NCI-H128 (cell line): ENCODE measurements at regions not wholly inside any gene's neighbourhood (a gene's known extent, or its start where the extent isn't known, plus 50 kb on each side); places are given as distances from the start of the nearest gene placed in this dataset.

ENCODE experiments used
- DNase-seq: peaks from one replicate; lab custom pipeline; 2025; ENCODE audit not compliant: unreplicated experiment; lab: John Stamatoyannopoulos, UW

DNA sequence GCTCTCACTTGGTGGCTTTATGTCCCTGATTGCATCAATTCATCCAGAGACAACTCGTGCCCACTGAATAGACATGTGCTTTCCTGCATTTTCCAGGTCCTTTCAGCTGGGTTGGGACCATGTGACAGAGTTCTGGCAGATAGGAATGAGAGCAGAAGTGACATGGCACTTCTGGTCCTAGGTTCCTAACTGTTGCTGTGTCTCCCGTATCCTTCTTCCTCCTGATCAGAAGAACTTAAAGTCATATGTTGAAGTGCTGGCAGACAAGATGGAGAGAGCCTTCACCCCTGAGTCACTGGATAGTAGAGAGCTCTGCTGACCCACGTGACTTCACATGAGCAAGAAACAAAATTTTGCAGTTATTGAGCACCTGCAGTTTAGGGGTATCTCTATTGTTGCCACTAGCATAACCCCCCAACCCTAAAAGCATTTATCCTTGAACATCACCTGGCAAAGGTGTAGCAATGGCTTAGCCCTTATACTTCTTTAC lies 80.0 kb downstream of the NREP start:
- no peak for DNase-seq

DNA sequence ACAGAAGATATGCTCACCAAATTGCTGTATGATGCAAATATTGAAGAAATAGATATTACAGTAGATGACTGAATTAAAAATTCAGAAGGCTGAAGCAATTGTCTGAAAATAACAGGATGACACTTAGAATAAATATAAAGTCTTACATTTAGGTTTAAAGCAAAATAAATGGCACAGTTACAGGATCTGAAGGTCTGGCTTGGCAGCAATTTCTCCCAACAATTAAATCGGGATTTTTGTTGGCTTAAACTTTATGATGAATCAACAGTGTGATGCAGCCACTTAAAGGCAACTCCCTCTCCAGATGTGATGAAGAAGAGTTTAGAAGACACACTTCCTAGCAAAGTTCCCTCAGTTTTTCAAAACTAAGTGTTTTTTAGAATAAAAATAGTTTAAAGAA lies 80.5 kb downstream of the NREP start:
- no peak for DNase-seq

DNA sequence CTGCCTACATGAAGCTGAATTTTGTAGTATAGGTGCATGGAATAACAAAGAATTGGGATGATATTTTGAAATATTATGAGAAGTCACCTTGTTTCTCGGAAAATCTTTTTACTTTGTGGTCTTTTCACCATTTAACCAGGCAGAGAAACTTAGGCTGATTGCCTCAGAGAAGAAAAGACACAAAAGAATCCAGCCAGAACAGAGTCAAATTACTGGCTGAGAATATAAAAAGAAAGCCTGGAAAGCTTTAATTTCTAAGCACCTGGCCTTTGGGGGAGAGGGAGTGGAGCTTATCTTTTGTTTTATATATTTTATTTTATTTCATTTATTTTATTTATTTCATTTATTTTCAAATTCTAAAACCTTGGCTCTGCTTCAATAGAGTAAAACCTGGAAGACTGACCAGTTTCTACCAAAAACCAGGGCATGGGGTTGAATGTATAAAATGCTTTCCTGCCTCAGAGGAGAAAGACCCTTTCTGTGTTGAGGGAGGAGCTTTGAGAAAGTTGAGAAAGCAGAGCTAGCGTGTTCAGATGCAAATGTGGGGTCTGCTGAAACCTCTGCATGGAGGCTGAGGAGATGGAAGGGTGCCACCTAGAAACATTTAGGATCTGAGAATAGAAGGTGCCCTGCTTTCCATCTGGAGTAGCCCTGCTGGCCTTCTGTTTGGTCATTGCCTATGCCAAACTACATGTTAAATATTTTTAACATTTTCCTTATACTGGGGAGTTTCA lies 81.6 kb downstream of the NREP start:
- no peak for DNase-seq

DNA sequence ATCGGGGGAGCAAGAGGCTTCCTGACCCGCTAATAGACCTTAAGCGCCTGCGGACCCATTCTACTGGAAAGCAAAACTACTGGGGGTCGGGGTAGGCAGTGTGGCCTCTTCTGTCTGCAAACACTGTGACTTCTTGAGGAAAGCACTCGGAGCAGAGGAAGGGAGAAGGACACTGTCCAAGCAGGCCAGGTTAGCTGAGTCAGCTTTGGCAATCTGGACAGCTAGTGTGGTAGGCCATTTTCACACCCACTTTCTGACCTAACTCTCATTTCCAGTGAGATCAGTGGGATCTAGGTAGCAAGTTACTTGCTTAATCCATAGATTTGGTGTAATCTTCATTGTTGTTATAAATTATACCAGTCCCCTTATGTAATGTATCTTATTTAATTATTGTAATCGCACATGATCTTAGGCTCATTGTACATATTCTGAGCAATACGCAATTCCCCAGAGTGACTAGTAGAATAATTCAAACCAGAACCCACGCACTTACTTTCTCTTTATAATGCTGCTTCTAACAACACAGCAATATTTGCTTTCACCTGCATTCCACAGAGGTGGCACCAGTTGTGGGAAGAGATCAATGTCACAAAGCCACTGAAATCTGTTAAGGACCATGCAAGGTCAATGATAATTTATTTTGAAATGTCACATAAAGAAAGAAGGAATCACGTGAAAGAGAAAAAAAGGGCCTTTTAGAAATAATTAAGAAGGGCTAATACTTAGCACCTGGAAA lies 82.9 kb downstream of the NREP start:
- no peak for DNase-seq

DNA sequence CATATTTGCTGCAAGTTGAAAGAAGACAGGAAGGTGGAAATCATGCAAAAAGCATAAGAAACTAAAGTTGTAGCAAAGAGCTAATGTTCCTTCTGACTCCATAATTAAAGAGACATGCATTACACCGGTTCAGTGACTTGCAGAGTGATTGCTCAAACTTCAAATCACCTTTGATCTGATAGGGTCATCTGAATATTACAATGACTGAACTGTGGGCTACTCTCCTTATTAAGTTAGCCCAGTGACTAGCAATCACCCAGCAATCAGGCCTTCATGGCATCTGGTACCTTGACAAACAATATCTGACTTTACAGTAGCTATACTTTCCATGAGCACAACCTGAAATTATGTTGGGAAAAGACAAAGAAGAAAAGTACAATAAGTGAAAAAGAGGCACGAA lies 84.9 kb downstream of the NREP start:
- no peak for DNase-seq

DNA sequence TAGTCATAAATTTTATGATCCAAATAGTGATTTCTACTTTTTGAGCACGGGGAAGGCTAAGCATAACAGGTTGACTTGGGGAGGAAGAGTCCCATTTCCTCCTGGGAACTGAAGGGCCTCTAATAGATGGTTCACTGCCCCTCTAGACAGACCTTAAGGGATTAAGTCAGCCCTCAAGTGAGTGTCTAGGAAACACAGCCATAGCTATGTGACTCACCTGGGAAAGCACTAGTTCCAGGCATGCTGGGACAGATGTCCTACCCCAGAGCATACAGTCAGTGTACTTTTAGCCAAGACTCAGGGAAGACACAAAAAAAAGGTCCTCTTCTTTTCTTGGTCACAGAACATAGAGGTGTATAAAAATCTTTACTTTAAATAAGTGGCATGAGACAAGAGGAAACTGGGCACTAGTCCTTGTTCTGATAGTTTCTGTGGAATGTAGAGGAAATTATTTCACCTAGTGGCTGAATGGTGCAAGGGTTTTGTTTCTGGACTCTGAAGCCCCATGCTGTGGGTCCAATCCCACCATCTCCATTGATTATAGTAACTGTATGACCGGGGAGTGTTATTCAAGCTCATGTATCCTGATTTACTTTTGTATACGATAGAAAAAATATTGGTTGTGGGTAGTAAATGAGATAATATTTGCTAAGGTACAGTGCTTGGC lies 86.0 kb downstream of the NREP start:
- DNase-seq, result no peak

DNA sequence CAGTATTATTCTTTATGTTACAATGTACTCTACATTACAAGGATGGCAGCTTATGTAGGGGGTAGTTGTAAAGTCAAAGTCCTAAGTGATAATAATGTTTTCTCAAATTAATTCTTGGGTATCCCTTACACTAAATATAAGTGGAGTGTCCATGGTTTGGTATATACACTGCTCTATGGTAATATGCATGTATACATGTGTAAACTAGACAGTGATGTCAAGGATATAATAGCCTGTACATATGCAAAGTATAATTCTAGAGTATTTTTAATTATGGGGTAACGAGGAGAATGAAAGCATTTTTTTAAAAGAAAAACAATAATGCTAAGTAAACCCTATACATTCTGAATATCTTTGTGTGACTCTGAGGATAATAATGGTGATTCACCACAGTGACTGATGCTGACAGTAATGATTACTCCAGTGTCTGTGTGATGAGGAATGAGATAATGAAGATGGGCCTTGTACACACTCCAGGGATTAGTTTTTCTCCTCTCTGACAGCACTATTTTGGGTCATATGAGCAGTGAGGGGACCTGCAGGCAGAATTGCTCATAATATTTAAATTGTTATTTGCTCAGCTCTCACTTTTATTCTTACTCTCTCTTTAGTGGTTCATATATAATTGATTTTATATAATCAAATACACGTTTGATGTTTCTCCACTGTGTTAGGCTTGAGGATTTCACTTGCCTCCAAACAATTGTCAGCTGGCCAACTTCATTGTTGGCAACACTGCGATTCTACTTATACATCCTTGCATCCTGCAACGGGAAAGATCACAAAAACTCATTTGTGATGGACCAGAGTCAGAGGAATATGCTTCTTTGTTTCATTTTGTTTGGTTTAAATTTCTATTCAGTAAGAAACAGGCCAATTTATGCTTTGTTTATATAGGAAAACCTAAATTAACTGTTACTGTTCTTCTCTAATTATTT lies 88.2 kb downstream of the NREP start:
- no peak for DNase-seq

DNA sequence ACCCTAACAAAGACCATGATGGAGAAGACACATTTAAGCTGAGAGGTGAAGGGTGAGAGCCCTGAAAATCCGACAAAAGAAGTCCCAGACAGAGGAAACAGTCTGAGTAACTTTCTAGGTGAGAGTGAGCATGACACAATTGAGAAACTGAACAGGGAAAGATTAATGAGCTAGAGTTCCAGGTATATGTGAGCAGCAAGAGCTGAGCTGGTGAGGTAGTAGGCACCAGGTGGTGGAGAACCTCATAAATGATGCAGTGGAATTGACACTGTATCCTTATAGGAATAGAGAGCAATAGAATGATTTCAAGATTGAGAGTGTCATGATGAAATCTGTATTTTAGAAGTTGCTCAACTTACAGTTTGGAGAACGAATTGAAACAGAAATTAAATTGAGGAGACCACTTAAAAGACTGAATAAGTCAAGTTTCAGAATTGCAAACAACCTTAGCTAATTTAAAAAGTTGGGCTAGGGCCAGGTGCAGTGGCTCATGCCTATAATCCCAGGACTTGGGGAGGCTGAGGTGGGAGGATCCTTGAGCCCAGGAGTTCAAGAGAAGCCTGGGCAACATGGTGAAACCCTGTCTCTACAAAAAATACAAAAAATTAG lies 89.8 kb downstream of the NREP start:
- DNase-seq, result no peak

DNA sequence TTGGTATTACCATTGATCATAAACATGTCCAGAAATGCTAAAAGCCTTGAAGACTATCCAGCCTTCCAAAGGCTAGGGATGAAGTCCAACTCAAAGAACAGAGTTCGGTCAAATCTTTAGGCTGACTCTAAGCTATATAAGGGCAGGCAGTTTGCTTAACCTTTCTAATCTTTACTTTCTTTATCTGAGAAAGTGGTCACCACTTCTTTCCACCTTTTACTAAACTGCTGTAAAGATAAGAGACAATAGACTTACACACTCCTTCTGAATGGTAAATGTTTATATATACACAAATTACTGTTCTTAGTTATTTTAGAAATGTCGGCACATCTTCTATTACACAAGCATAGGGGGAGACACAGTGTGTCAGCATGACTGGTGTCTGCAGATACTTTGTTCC lies 100.4 kb downstream of the NREP start:
- no peak for DNase-seq

DNA sequence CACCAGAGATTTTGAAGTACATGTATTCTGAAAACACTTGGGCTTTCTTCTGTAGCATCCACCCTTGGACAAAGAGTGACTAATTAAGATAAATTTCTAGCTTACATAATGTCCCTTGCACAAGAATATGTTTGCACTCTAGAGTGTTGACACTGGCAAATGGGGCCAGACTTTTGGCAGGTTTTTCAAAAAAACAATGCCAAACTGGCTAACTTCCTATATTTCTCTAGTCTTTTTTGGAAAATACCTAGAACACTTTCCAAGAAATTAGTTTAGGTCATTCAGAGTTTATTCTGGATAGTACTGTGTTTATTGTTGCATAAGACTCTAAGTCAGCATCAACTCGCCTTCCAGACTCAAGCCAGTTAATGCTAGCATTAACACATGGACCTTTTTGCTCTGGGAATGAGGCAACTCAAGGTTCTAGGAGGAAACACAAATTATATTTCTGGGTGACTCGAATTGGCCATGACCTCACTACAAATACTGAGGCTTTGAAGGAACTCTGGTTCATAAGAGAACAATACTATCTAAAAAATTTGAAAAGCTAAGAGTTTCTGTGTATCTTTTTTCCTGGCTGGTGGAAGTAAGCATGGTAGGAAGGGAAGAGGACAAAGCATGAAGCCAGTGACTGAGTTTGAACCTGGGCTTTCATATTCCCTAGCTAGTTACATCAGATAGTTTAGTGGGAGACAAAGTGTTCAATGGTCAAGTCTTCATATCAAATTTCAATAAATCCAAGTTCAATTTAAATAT lies 101.6 kb downstream of the NREP start:
- DNase-seq, result no peak

DNA sequence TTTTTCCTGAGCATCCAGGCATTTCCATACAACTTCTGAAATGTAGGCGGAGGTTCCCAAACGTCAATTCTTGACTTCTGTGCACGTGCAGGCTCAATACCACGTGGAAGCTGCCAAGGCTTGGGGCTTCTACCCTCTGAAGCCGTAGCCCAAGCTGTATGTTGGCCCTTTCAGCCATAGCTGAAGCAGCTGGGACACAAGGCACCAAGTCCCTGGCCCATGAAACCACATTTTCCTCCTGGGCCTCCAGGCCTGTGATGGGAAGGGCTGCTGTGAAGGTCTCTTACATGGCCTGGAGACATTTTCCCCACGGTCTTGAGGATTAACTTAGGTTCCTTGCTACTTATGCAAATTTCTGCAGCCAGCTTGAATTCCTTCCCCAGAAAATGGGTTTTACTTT lies 103.6 kb downstream of the NREP start:
- no peak for DNase-seq

DNA sequence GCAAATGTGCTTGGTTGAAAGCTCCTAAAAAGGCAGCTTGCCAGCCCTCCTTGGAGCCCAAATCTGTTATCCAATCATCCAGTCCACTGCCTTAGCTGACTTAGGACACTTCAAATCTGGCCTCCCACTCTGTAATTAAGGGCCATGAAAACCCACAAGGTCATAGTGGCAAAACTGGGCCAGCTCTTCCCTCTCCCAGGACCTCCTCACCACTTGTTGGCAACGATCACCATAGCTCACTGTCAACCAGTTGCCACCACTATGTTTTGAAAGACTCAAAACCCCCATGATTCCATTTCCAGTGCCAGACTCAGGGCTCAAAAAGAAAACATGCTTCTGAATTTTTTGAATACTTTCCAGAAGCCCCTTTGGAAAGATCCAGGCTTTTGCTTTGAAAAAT lies 107.5 kb downstream of the NREP start:
- DNase-seq, result no peak

DNA sequence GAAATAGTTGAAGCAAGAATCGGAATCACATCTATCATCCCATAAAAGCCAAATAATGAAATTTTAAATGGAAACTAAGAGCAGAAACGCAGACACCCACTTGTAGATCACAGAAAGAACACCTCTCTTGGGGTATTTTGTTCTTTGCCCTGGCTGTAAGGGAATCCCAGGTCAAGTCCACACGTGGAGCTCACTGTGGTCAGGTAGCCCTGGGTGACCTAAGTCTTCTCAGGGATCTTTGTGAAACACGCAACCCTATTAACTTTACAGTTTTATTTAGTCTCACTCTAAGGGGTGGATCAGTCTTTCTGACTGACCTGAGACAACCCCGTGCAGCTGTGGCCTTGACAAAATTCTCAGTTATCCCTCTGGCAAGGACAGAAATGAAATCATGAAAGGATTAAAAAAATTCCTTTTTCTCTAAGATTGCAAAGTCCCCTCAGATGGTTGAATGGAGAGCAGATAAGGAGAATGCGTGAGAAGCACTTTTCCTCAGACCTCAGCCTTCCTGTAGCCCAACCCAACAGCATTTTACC lies 111.6 kb downstream of the NREP start:
- no peak for DNase-seq

DNA sequence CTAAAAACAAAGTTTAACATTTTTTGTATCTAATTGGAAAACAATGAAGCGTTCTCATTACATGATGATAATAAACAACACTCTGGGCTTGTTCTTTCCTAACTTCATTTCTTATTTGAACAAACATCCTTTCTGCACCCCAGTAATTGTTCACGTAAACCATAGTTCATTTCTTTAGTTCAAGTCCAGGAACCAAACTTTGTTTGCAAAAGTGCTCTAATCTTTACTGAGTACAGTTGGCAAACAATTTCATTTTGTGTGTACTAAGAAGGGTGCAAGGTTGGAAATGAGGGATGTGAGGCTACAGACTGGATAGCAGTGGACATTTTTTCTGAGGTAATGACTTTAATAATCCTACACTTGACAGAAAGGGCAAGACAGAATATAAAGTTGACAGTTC lies 113.5 kb downstream of the NREP start:
- no peak for DNase-seq

DNA sequence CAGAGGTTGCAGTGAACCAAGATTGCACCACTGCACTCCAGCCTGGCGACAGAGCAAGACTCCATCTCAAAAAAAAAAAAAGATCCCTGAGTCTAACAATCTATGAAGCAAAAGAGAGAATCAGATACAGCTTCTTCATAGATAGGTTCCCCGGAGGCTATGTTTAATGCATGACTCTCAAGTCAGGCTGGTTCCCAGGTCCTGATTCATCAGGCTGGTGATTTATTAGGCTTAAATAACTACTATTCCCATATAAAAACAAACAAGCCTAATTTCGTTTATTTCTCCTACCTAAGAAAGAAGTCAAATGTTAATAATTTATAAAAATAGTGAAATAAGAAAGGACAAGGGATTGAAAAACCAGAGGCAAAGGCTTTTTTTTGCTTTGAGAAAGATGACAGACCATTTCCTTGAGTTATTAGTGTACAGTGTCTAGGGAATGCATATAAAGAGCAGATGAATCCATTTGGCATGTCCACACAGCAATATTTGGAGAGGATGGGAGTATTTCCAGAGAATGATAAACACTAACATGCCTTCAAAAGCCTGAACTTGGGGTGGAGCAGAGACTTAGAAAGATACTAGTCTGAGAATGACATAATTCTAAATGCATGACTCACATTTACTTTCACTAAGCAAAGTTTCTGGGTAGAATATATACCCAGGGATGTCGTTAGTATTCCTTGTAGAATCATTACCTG lies 115.3 kb downstream of the NREP start:
- DNase-seq, result no peak

DNA sequence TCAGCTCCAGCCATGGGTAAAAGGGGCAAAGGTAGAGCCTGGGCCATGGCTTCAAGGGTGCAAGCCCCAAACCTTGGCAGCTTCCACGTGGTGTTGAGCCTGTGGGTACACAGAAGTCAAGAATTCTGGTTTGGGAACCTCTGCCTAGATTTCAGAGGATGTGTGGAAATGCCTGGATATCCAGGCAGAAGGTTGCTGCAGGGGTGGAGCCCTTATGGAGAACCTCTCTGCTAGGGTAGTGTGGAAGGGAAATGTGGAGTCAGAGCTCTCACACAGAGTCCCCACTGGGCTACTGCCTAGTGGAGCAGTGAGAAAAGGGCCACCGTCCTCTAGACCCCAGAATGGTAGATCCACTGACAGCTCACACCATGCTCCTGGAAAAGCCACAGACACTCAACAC lies 117.1 kb downstream of the NREP start:
- no peak for DNase-seq

DNA sequence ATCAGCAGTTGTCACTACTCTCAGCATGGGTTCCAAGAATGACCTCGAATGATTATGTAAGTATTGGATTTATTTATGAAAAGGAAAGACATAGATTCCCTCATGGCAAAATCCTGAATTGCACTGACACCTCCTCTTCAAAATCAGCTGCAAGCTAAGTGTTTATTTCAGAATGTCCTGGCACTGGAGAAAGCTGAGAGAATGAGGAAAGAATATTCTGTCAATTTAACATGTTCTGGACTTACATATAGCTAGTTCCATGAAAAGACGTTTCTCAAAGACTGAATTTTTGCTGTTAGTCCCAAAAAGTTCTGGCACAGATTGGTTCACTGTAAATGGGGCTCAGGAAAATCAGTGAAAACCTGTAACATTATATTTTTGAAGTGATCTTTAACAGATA lies 120.3 kb downstream of the NREP start:
- no peak for DNase-seq

DNA sequence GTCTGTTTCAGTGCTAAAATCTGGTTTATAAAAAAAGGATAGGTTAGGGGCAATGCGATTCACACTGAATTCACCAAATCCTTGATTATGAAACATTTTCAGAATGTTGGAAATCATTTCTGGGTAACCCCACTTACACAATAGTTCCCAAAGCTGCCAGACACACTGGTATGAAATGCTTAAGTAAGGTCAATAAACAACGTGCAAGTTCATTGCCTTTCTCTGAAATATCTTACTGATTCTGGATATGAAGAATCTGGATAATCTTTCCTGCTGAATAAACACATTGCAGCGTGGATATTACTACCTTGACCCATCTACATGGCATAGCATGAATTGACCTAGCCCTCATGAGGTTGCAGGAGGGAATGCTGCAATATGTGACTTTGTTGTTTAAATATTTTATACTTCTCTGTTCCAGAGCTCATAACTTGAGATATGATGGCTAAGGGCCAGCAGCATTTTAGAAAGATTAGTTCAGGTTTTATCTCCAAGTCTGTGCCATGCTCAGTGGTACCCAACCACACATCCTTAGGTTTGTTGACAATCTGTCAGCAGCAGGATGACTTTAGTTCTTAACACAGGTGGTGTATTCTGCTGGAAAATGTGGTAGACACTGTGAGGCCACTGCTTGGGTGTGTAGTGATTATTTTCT lies 121.0 kb downstream of the NREP start:
- no peak for DNase-seq
